K562 (cell line): ENCODE measurements at regions not wholly inside any gene's neighbourhood (a gene's known extent, or its start where the extent isn't known, plus 50 kb on each side); places are given as distances from the start of the nearest gene placed in this dataset.

ENCODE experiments used
- RBFOX2 ChIP-seq: fragments of 200-400 bp; formaldehyde crosslinking; IDR thresholded peaks from 2 replicates; pipeline ENCODE4 v1.6.1; 2017; ENCODE audit warnings: low read depth, mild to moderate bottlenecking, low read length, moderate library complexity
- ZNF282 ChIP-seq: sonication (generic); formaldehyde crosslinking; IDR thresholded peaks from 2 replicates; pipeline ENCODE4 v1.8.1; 2023; ENCODE audit warnings: missing genetic modification reagents
- TF ChIP-seq, protein P1 (sequence below): fragments of 450-650 bp; formaldehyde crosslinking; IDR thresholded peaks from 2 replicates; pipeline ENCODE4 v1.4.0; 2020; ENCODE audit warnings: mild to moderate bottlenecking, moderate library complexity

GRCh38 chr12:46627686-46628085 lies 198.1 kb downstream of the SLC38A4 start:
- TF ChIP-seq RBFOX2 (no peak), ZNF282 (no peak)
- TF ChIP-seq, protein P1, sequence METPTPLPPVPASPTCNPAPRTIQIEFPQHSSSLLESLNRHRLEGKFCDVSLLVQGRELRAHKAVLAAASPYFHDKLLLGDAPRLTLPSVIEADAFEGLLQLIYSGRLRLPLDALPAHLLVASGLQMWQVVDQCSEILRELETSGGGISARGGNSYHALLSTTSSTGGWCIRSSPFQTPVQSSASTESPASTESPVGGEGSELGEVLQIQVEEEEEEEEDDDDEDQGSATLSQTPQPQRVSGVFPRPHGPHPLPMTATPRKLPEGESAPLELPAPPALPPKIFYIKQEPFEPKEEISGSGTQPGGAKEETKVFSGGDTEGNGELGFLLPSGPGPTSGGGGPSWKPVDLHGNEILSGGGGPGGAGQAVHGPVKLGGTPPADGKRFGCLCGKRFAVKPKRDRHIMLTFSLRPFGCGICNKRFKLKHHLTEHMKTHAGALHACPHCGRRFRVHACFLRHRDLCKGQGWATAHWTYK: no peak
